Endothelial cell of umbilical vein (primary cell): ENCODE measurements at regions not wholly inside any gene's neighbourhood (a gene's known extent, or its start where the extent isn't known, plus 50 kb on each side); places are given as distances from the start of the nearest gene placed in this dataset.

Experiments used
- BruUV-seq: library from RNA; stranded (reverse); fragments of 400-500 nt; replicated peaks from 2 replicates; lab custom pipeline; 2021; lab: Mats Ljungman, UMichigan
- CTCF ChIA-PET: fragments of 300-600, 350-600 bp; sonication (Branson Sonifier 250); formaldehyde crosslinking; loops from one replicate; lab custom pipeline; 2021; ENCODE audit warnings: antibody characterized with exemption, inconsistent platforms; lab: Charles Lee
- POLR2A ChIA-PET: fragments of 300-600, 350-600 bp; sonication (Branson Sonifier 250); formaldehyde crosslinking; loops from one replicate; lab custom pipeline; 2021; ENCODE audit warnings: antibody characterized with exemption, inconsistent platforms; lab: Charles Lee
- DNase-seq: peaks from one replicate; pipeline ENCODE4 v3.0.0-alpha.2; 2011; ENCODE audit warnings: low read depth, low spot score
- FAIRE-seq: peaks from 2 replicates; lab custom pipeline; 2011; peaks lifted over from hg19 to GRCh38; lab: Jason Lieb, UNC
- H2AFZ ChIP-seq: 2 replicates; pipeline ENCODE4 v1.6.0; 2012; ENCODE audit warnings: low read depth, low read length, control low read depth, inconsistent platforms
- H3K27ac ChIP-seq: 2 replicates; pipeline ENCODE4 v1.5.1; 2011; ENCODE audit warnings: low read depth, mild to moderate bottlenecking, control low read depth, low read length, moderate library complexity; ENCODE audit not compliant: insufficient read depth
- H3K27me3 ChIP-seq, 2 experiments: 2 replicates each; pipeline versions ENCODE4 v1.6.0 to v1.6.1; 2011; ENCODE audit warnings: low read length in 2 of 2, mixed read lengths in 1 of 2; ENCODE audit not compliant: control insufficient read depth in 2 of 2, insufficient read depth in 2 of 2
- H3K36me3 ChIP-seq, 2 experiments: 2 replicates in 1 of 2; 3 replicates in 1 of 2; pipeline ENCODE4 v1.5.1; 2011; ENCODE audit warnings: low read length in 2 of 2, mild to moderate bottlenecking in 1 of 2, moderate library complexity in 1 of 2; ENCODE audit not compliant: control insufficient read depth in 2 of 2, insufficient read depth in 2 of 2; ENCODE audit errors: extremely low read depth in 1 of 2
- H3K4me1 ChIP-seq: 3 replicates; pipeline ENCODE4 v1.5.1; 2011; ENCODE audit warnings: mild to moderate bottlenecking, low read length; ENCODE audit not compliant: control insufficient read depth, insufficient read depth; ENCODE audit errors: extremely low read depth
- H3K4me2 ChIP-seq: 2 replicates; pipeline ENCODE4 v1.6.1; 2011; ENCODE audit warnings: low read length, control low read depth, mixed read lengths; ENCODE audit not compliant: insufficient read depth
- H3K4me3 ChIP-seq, 3 experiments: fragments of 200-600 bp in 1 of 3; sonication (generic), shearing (Covaris generic) in 1 of 3; replicated peaks in 1 of 3; 2 replicates each; pipeline ENCODE4 v1.5.1; 2011 to 2016; ENCODE audit warnings: control low read depth in 3 of 3, low read length in 3 of 3, mild to moderate bottlenecking in 2 of 3, inconsistent platforms in 1 of 3, low read depth in 1 of 3, moderate library complexity in 1 of 3; ENCODE audit not compliant: insufficient read depth in 1 of 3
- H3K79me2 ChIP-seq: 2 replicates; pipeline ENCODE4 v1.6.0; 2012; ENCODE audit warnings: low read length, inconsistent platforms; ENCODE audit not compliant: control insufficient read depth, insufficient read depth
- H3K9ac ChIP-seq: replicated peaks from 2 replicates; pipeline ENCODE3; 2011; ENCODE audit warnings: low read length, control low read depth; ENCODE audit not compliant: insufficient read depth; ENCODE audit errors: extremely low read depth
- H3K9me1 ChIP-seq: replicated peaks from 3 replicates; pipeline ENCODE4 v1.6.0; 2011; ENCODE audit warnings: mild to moderate bottlenecking, low read length; ENCODE audit not compliant: control insufficient read depth, insufficient read depth; ENCODE audit errors: extremely low read depth
- H3K9me3 ChIP-seq: replicated peaks from 2 replicates; pipeline ENCODE4 v1.5.1; 2012; ENCODE audit warnings: low read length, inconsistent platforms; ENCODE audit not compliant: control insufficient read depth, insufficient read depth
- H4K20me1 ChIP-seq: replicated peaks from 2 replicates; pipeline ENCODE3; 2011; ENCODE audit warnings: mild to moderate bottlenecking, low read length; ENCODE audit not compliant: control insufficient read depth, insufficient read depth; ENCODE audit errors: extremely low read depth
- EZH2 ChIP-seq: IDR thresholded peaks from 2 replicates; pipeline ENCODE4 v1.6.1; 2012; ENCODE audit warnings: borderline replicate concordance, low read depth, mild to moderate bottlenecking, moderate library complexity, low read length, inconsistent platforms; ENCODE audit not compliant: severe bottlenecking
- FOS ChIP-seq: IDR thresholded peaks from 2 replicates; pipeline ENCODE4 v1.6.1; 2011; ENCODE audit warnings: mild to moderate bottlenecking, low read length, moderate library complexity, borderline replicate concordance; ENCODE audit not compliant: insufficient read depth
- GATA2 ChIP-seq: IDR thresholded peaks from 2 replicates; pipeline ENCODE4 v1.7.0; 2011; ENCODE audit warnings: low read depth, mild to moderate bottlenecking, moderate library complexity, mixed read lengths, low read length; ENCODE audit not compliant: insufficient read length, insufficient read depth
- JUN ChIP-seq: IDR thresholded peaks from 2 replicates; pipeline ENCODE4 v1.6.1; 2011; ENCODE audit warnings: borderline replicate concordance, low read depth; ENCODE audit not compliant: insufficient read length, insufficient read depth
- MAX ChIP-seq: IDR thresholded peaks from 2 replicates; pipeline ENCODE4 v1.6.1; 2011; ENCODE audit not compliant: insufficient read depth, insufficient read length
- MYC ChIP-seq: IDR thresholded peaks from one replicate; pipeline ENCODE4 v1.6.1; 2011; ENCODE audit warnings: mild to moderate bottlenecking, low read depth, low read length
- POLR2A ChIP-seq: IDR thresholded peaks from 2 replicates; pipeline ENCODE4 v1.6.1; 2012; ENCODE audit warnings: low read depth, mild to moderate bottlenecking, control low read depth, low read length
- POLR2AphosphoS5 ChIP-seq: IDR thresholded peaks from 2 replicates; pipeline ENCODE4 v1.6.1; 2012; ENCODE audit warnings: low read depth, mild to moderate bottlenecking, control low read depth, low read length, moderate library complexity; ENCODE audit not compliant: insufficient read depth
- dilution Hi-C: fragments of 300-500 bp; cut with MboI; formaldehyde crosslinking; loops from one replicate; pipeline ENCODE4 v1.15.0; 2019; ENCODE audit warnings: low sequenced_read_pairs; ENCODE audit not compliant: extremely low pct_ligation_motif_present
- intact Hi-C: fragments of 100-400 bp; cut with micrococcal nuclease; formaldehyde crosslinking; loops from one replicate; pipeline ENCODE4 v1.10.0; 2022
- TF ChIP-seq, protein P1 (sequence below), 2 donors: IDR thresholded peaks; 1 replicate in 1 of 2; 2 replicates in 1 of 2; pipeline ENCODE4 v1.5.1; 2011; ENCODE audit warnings: low read length in 2 of 2, mild to moderate bottlenecking in 2 of 2, moderate library complexity in 2 of 2, control low read depth in 1 of 2, inconsistent platforms in 1 of 2, low read depth in 1 of 2; ENCODE audit not compliant: insufficient read depth in 1 of 2; ENCODE audit errors: extremely low read depth in 1 of 2

- CTCF ChIA-PET, result interaction anchor here (1.4 kb wide), 1 partner anchor 782 kb away, joined by 3 read pairs; no protein-coding TSS in a partner anchor
- Histone ChIP-seq H3K4me3 (no peak overlapping the region), H3K27me3 (no peaks in the 10 kb centered on the region), H3K36me3 (no peaks in the 10 kb centered on the region), H2AFZ (no peak overlapping the region), H3K27ac (no peak overlapping the region), H3K4me2 (no peak overlapping the region), H3K9ac (no peak overlapping the region), H4K20me1 (no peaks in the 10 kb centered on the region), H3K9me1 (no peaks in the 10 kb centered on the region), H3K4me1 (no peaks in the 10 kb centered on the region), H3K79me2 (no peaks in the 10 kb centered on the region), H3K9me3 (no peaks in the 10 kb centered on the region)
- intact Hi-C loops, result no loop called here
- FAIRE-seq, result no peak
- dilution Hi-C loops, result no loop called here
- DNase-seq, result no peak
- TF ChIP-seq, protein P1, sequence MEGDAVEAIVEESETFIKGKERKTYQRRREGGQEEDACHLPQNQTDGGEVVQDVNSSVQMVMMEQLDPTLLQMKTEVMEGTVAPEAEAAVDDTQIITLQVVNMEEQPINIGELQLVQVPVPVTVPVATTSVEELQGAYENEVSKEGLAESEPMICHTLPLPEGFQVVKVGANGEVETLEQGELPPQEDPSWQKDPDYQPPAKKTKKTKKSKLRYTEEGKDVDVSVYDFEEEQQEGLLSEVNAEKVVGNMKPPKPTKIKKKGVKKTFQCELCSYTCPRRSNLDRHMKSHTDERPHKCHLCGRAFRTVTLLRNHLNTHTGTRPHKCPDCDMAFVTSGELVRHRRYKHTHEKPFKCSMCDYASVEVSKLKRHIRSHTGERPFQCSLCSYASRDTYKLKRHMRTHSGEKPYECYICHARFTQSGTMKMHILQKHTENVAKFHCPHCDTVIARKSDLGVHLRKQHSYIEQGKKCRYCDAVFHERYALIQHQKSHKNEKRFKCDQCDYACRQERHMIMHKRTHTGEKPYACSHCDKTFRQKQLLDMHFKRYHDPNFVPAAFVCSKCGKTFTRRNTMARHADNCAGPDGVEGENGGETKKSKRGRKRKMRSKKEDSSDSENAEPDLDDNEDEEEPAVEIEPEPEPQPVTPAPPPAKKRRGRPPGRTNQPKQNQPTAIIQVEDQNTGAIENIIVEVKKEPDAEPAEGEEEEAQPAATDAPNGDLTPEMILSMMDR (IDR thresholded peaks at IDR 0.05; ENCODE audit: extremely low read depth in 1 of 2, insufficient read depth in 1 of 2, low read depth in 1 of 2, low read length in 2 of 2), result no peak
- TF ChIP-seq MYC (no peak), POLR2AphosphoS5 (no peak), MAX (no peak), EZH2 (no peak), GATA2 (no peak), FOS (no peak), POLR2A (no peak), JUN (no peak)
- POLR2A ChIA-PET, result no interaction called here
- BruUV-seq, result no TSS peak
These were observed 112.8 kb upstream of the NCK2 start for GRCh38 chr2:105631922-105632321.
